A673 (cell line): ENCODE measurements at regions not wholly inside any gene's neighbourhood (a gene's known extent, or its start where the extent isn't known, plus 50 kb on each side); places are given as distances from the start of the nearest gene placed in this dataset.

Source experiments
- EZH2 ChIP-seq: fragments of 200-600 bp; sonication (generic); IDR thresholded peaks from 2 replicates; pipeline ENCODE4 v1.6.1; 2017; ENCODE audit warnings: borderline replicate concordance, low read depth, mild to moderate bottlenecking, mixed read lengths, antibody characterized with exemption, low read length; ENCODE audit not compliant: poor library complexity, severe bottlenecking
- TF ChIP-seq, protein P1 (sequence below): fragments of 300-800, 200-600 bp; sonication (generic); conservative IDR thresholded peaks from 2 replicates; pipeline ENCODE4 v1.5.1; 2017; ENCODE audit warnings: low read depth, mild to moderate bottlenecking, antibody characterized with exemption, low read length, moderate library complexity, mixed read lengths

DNA sequence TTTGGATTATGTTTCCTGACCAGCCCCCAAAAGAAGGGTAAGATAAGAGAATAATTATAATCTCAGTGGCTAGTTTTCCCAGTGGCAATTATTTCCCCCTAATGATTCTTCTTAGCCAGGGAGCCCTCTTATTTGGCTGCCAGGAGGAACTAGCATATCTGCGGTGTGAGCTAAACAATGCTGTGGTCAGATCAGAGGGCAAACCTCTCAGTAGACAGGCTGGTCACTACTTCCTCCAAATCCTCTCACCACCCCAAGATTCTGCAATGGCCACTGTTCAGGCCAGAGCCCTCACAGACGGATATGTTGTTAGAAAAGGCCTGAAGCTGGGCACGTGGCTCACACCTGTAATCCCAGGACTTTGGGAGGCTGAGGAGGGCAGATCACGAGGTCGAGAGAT is 273.4 kb upstream of the SASH1 start:
- TF ChIP-seq, protein P1, sequence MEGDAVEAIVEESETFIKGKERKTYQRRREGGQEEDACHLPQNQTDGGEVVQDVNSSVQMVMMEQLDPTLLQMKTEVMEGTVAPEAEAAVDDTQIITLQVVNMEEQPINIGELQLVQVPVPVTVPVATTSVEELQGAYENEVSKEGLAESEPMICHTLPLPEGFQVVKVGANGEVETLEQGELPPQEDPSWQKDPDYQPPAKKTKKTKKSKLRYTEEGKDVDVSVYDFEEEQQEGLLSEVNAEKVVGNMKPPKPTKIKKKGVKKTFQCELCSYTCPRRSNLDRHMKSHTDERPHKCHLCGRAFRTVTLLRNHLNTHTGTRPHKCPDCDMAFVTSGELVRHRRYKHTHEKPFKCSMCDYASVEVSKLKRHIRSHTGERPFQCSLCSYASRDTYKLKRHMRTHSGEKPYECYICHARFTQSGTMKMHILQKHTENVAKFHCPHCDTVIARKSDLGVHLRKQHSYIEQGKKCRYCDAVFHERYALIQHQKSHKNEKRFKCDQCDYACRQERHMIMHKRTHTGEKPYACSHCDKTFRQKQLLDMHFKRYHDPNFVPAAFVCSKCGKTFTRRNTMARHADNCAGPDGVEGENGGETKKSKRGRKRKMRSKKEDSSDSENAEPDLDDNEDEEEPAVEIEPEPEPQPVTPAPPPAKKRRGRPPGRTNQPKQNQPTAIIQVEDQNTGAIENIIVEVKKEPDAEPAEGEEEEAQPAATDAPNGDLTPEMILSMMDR: no peak
- no peak for TF ChIP-seq EZH2
